Bronchial epithelial cell (primary cell): ENCODE measurements at regions not wholly inside any gene's neighbourhood (a gene's known extent, or its start where the extent isn't known, plus 50 kb on each side); places are given as distances from the start of the nearest gene placed in this dataset.
A peak's percentile ranks its signal among the peaks of the same experiment; 100 is the strongest.

ENCODE experiments used
- DNase-seq: peaks from one replicate; pipeline ENCODE4 v3.0.0-alpha.2; 2010; ENCODE audit warnings: low read depth
- FAIRE-seq: peaks from 2 replicates; lab custom pipeline; 2011; peaks lifted over from hg19 to GRCh38; lab: Jason Lieb, UNC
- H3K27me3 ChIP-seq: 2 replicates; pipeline ENCODE4 v1.5.1; 2011; ENCODE audit warnings: low read length; ENCODE audit not compliant: control insufficient read depth, insufficient read depth
- H3K36me3 ChIP-seq: 2 replicates; pipeline ENCODE4 v1.5.1; 2011; ENCODE audit warnings: low read length; ENCODE audit not compliant: control insufficient read depth, insufficient read depth
- H3K4me3 ChIP-seq: 2 replicates; pipeline ENCODE4 v1.5.1; 2011; ENCODE audit warnings: mild to moderate bottlenecking, low read depth, low read length, control low read depth
- TF ChIP-seq, protein P1 (sequence below): IDR thresholded peaks from 2 replicates; pipeline ENCODE4 v1.5.1; 2011; ENCODE audit warnings: mild to moderate bottlenecking, moderate library complexity, low read length, control low read depth, inconsistent platforms; ENCODE audit not compliant: insufficient read depth, severe bottlenecking

DNA sequence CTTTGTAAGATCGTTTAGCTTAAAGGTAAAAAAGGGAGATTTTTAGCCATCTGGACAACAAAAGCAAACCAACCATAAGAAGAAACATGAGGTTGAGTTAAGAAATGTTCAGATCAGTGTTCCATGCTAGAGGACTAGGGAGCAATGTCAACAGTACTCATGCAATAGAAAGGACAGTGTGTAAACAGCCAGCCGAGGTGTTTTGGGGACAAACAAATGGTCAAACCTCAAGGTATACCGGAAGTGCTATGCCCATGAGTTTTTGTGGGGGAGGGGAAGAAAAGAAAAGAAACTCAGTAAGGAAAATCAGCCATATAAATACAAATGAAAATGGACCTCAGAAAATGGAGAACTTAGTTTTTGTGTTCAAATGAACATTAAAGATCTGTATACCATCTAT lies 289.5 kb upstream of the GRM7 start:
- no peak overlapping the region for H3K4me3 ChIP-seq
- TF ChIP-seq, protein P1, sequence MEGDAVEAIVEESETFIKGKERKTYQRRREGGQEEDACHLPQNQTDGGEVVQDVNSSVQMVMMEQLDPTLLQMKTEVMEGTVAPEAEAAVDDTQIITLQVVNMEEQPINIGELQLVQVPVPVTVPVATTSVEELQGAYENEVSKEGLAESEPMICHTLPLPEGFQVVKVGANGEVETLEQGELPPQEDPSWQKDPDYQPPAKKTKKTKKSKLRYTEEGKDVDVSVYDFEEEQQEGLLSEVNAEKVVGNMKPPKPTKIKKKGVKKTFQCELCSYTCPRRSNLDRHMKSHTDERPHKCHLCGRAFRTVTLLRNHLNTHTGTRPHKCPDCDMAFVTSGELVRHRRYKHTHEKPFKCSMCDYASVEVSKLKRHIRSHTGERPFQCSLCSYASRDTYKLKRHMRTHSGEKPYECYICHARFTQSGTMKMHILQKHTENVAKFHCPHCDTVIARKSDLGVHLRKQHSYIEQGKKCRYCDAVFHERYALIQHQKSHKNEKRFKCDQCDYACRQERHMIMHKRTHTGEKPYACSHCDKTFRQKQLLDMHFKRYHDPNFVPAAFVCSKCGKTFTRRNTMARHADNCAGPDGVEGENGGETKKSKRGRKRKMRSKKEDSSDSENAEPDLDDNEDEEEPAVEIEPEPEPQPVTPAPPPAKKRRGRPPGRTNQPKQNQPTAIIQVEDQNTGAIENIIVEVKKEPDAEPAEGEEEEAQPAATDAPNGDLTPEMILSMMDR: no peak
- FAIRE-seq (no peak), DNase-seq (no peak)
- H3K27me3 ChIP-seq: no peaks in the 10 kb centered on the region
- H3K36me3 ChIP-seq: no peaks in the 10 kb centered on the region

DNA sequence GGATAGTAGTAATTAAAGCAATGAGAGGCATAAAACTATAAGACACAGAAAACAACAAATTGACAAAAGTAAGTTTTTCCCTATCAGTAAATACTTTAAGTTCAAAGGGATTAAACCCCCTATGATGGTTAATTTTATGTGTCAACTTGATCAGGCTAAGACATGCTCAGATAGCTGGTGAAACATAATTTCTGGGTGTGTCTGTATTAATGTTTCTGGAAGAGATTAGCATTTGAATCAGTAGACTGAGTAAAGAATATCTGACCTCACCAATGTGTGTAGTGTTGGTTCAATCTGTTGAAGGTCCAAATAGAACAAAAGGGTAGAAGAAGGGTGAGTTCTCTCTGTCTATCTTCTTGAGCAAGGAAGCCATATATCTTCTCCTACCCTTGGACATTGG lies 283.3 kb upstream of the GRM7 start:
- no peaks in the 10 kb centered on the region for H3K27me3 ChIP-seq
- TF ChIP-seq, protein P1: no peak
- FAIRE-seq (no peak), DNase-seq (peak; percentile 67)
- H3K4me3 ChIP-seq: no peak overlapping the region
- H3K36me3 ChIP-seq: no peaks in the 10 kb centered on the region

DNA sequence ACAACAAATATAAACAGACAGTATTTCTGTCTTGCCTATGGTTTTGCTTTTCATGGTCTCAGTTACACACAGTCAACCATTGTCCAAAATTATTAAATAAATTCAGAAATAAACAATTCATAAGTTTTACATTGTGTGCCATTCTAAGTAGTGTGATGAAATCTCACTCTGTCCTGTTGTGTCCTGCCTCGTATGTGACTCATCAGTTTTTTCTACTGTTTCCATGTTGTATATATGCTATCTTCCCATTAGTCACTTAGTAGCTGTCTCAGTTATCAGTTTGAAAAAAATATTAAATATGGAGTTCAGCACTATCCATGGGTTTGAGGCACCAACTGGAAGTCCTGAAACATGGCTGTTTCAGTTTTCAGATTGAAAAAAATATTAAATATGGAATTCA lies 282.4 kb upstream of the GRM7 start:
- DNase-seq (peak; percentile 80), FAIRE-seq (no peak)
- TF ChIP-seq, protein P1: no peak
- Histone ChIP-seq H3K27me3 (no peaks in the 10 kb centered on the region), H3K36me3 (no peaks in the 10 kb centered on the region), H3K4me3 (no peak overlapping the region)

DNA sequence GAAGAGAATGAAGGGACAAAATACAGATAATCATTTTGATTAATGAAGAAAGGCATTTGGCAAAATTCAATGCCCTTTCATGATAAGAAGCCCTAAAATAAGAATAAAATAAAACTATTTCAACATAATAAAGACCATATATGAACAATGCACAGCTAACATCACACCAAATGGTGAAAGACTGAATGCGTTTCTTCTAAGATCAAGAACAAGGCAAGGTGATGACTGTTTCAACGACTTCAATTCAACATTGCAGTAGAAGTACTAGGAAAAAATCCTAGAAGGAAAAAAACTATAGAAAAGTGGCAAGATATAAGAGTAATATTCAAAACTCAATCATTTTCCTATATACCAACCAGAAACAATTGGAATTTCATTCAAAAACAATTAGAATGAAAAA lies 280.1 kb upstream of the GRM7 start:
- TF ChIP-seq, protein P1: no peak
- Histone ChIP-seq H3K27me3 (no peaks in the 10 kb centered on the region), H3K36me3 (no peaks in the 10 kb centered on the region), H3K4me3 (no peak overlapping the region)
- DNase-seq: no peak
- FAIRE-seq: no peak

DNA sequence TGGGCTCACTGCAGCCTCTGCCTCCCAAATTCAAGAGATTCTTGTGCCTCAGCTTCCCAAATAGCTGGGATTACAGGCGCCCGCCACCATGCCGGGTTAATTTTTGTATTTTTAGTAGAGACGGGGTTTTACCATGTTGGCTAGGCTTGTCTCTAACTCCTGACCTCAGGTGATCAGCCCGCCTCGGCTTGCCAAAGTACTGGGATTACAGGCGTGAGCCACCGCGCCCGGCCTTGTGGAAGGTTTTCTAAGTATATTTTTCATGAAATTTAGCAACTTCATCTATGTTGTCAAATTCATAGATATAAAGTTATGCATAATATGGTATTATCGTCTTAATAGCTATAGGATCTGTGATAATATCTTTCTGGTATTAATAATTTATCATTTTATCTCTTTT lies 275.6 kb upstream of the GRM7 start:
- no peak for FAIRE-seq
- no peaks in the 10 kb centered on the region for H3K27me3 ChIP-seq
- no peak overlapping the region for H3K4me3 ChIP-seq
- TF ChIP-seq, protein P1: no peak
- DNase-seq: no peak
- no peaks in the 10 kb centered on the region for H3K36me3 ChIP-seq

DNA sequence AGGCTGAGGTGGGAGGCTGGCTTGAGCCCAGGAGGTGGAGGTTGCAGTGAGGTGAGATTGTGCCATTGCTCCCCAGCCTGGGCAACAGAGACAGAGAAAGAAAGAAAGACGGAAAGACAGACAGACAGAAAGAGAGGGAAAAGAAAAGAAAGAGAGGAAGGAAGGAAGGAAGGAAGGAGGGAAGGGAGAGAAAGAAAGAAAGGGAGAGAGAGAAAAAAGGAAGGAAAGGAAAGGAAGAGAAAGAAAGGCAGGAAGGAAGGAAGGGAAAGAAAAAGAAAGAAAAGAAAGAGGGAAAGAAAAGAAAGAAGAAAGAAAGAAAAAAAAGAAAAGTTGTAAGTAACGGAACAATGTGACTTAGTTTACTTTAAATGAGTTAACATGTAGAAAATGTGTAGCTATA lies 260.7 kb upstream of the GRM7 start:
- H3K36me3 ChIP-seq: no peaks in the 10 kb centered on the region
- no peaks in the 10 kb centered on the region for H3K27me3 ChIP-seq
- H3K4me3 ChIP-seq: no peak overlapping the region
- DNase-seq (no peak), FAIRE-seq (no peak)
- TF ChIP-seq, protein P1: no peak
